CD14-positive monocyte (primary cell): ENCODE measurements at regions not wholly inside any gene's neighbourhood (a gene's known extent, or its start where the extent isn't known, plus 50 kb on each side); places are given as distances from the start of the nearest gene placed in this dataset.
"Not testable (repeated sequence)": the region's sequence is repeated elsewhere in the genome, so short reads cannot be mapped to it uniquely, and the experiment has no call there.

Experiments
- DNase-seq, 3 donors: peaks; one replicate each; pipeline ENCODE4 v3.0.0-alpha.2; 2011 to 2022
- H2AFZ ChIP-seq: 2 replicates; pipeline ENCODE4 v1.6.0; 2012; ENCODE audit warnings: mild to moderate bottlenecking, low read depth, low read length, inconsistent platforms; ENCODE audit not compliant: insufficient read depth, poor library complexity, severe bottlenecking
- H3K27ac ChIP-seq, 2 donors: 1 replicate in 1 of 2; 2 replicates in 1 of 2; pipeline ENCODE4 v1.5.1; 2012 to 2013; ENCODE audit warnings: low read length in 2 of 2, control low read depth in 1 of 2, inconsistent platforms in 1 of 2, low read depth in 1 of 2, mild to moderate bottlenecking in 1 of 2
- H3K27me3 ChIP-seq, 2 donors: one replicate each; pipeline versions ENCODE4 v1.6.0 to v1.6.1; 2011 to 2013; ENCODE audit warnings: low read length in 2 of 2; ENCODE audit not compliant: control insufficient read depth in 2 of 2, insufficient read depth in 2 of 2
- H3K36me3 ChIP-seq, 2 donors: replicated peaks in 1 of 2; 1 replicate in 1 of 2; 2 replicates in 1 of 2; pipeline versions ENCODE4 v1.5.1 to v1.6.1; 2012 to 2013; ENCODE audit warnings: low read length in 2 of 2, control low read depth in 1 of 2, inconsistent platforms in 1 of 2, mild to moderate bottlenecking in 1 of 2; ENCODE audit not compliant: insufficient read depth in 2 of 2, control insufficient read depth in 1 of 2
- H3K4me1 ChIP-seq, 2 donors: 1 replicate in 1 of 2; 2 replicates in 1 of 2; pipeline versions ENCODE4 v1.5.1 to v1.6.1; 2012 to 2013; ENCODE audit warnings: low read length in 2 of 2, control low read depth in 1 of 2, inconsistent platforms in 1 of 2, mild to moderate bottlenecking in 1 of 2, moderate library complexity in 1 of 2; ENCODE audit not compliant: insufficient read depth in 2 of 2, control insufficient read depth in 1 of 2
- H3K4me2 ChIP-seq: replicated peaks from 2 replicates; pipeline ENCODE3; 2012; ENCODE audit warnings: low read length, moderate library complexity, mild to moderate bottlenecking; ENCODE audit not compliant: poor library complexity, severe bottlenecking; ENCODE audit errors: extremely low read depth
- H3K4me3 ChIP-seq, 3 experiments: fragments of 200-600 bp in 1 of 3; sonication (generic) in 1 of 3; replicated peaks in 1 of 3; 1 replicate in 2 of 3; 2 replicates in 1 of 3; pipeline ENCODE4 v1.5.1; 2011 to 2013; ENCODE audit warnings: low read length in 3 of 3, mild to moderate bottlenecking in 3 of 3, control low read depth in 2 of 3, low read depth in 2 of 3, inconsistent platforms in 1 of 3, moderate library complexity in 1 of 3
- H3K79me2 ChIP-seq: 2 replicates; pipeline ENCODE4 v1.6.0; 2012; ENCODE audit warnings: mild to moderate bottlenecking, control low read depth, inconsistent platforms, low read length, moderate library complexity; ENCODE audit not compliant: insufficient read depth
- H3K9ac ChIP-seq: 2 replicates; pipeline ENCODE4 v1.6.0; 2017; ENCODE audit warnings: low read length, mild to moderate bottlenecking; ENCODE audit not compliant: insufficient read depth, poor library complexity, severe bottlenecking
- H3K9me3 ChIP-seq, 2 donors: replicated peaks in 1 of 2; 1 replicate in 1 of 2; 2 replicates in 1 of 2; pipeline versions ENCODE4 v1.5.1 to v1.6.1; 2012 to 2013; ENCODE audit warnings: low read length in 2 of 2, control low read depth in 1 of 2; ENCODE audit not compliant: control insufficient read depth in 1 of 2, insufficient read depth in 1 of 2
- H4K20me1 ChIP-seq: 2 replicates; pipeline ENCODE4 v1.6.0; 2012; ENCODE audit warnings: mild to moderate bottlenecking, low read length, control low read depth, moderate library complexity; ENCODE audit not compliant: insufficient read depth
- H3K27ac Mint-ChIP-seq, 7 donors: one replicate each; pipeline ENCODE4 v1.8.0; 2020; ENCODE audit warnings: mild to moderate bottlenecking in 7 of 7, mixed read lengths in 7 of 7, moderate library complexity in 6 of 7, inconsistent platforms in 2 of 7
- H3K27me3 Mint-ChIP-seq, 3 donors: one replicate each; pipeline ENCODE4 v1.8.0; 2021 to 2022; ENCODE audit warnings: low read depth in 3 of 3, mild to moderate bottlenecking in 3 of 3, mixed read lengths in 3 of 3, moderate library complexity in 3 of 3, inconsistent platforms in 1 of 3
- H3K36me3 Mint-ChIP-seq, 2 donors: one replicate each; pipeline ENCODE4 v1.8.0; 2020; ENCODE audit warnings: mixed read lengths in 2 of 2, inconsistent platforms in 1 of 2, mild to moderate bottlenecking in 1 of 2
- H3K4me1 Mint-ChIP-seq: one replicate; pipeline ENCODE4 v1.8.0; 2020; ENCODE audit warnings: mild to moderate bottlenecking, mixed read lengths
- H3K4me3 Mint-ChIP-seq, 2 donors: one replicate each; pipeline ENCODE4 v1.8.0; 2020; ENCODE audit warnings: mild to moderate bottlenecking in 2 of 2, mixed read lengths in 2 of 2, moderate library complexity in 1 of 2
- H3K9me3 Mint-ChIP-seq, 7 donors: one replicate each; pipeline ENCODE4 v1.8.0; 2020 to 2022; ENCODE audit warnings: mixed read lengths in 7 of 7, mild to moderate bottlenecking in 6 of 7, moderate library complexity in 6 of 7, inconsistent platforms in 2 of 7
- CTCF ChIP-seq: fragments of 200-600 bp; IDR thresholded peaks from one replicate; pipeline ENCODE4 v1.8.0; 2022; ENCODE audit warnings: antibody characterized with exemption, mild to moderate bottlenecking
- WGBS: methylation state at CpG from one replicate; pipeline ENCODE4 v1.1.5; 2013; ENCODE audit warnings: missing lambda C conversion rate; ENCODE audit not compliant: insufficient coverage; 5-methylcytosine and 5-hydroxymethylcytosine counted together
- intact Hi-C, 2 donors: fragments of 100-400 bp; cut with micrococcal nuclease; formaldehyde crosslinking; loops; one replicate each; pipeline versions ENCODE4 v1.15.0 to v1.15.1; 2023

- H3K27me3 ChIP-seq, H3K4me1 ChIP-seq, H4K20me1 ChIP-seq, H3K36me3 Mint-ChIP-seq, H3K9ac ChIP-seq, intact Hi-C loops, H3K27ac Mint-ChIP-seq, H3K27me3 Mint-ChIP-seq, H3K36me3 ChIP-seq, DNase-seq, H2AFZ ChIP-seq, H3K4me1 Mint-ChIP-seq, H3K79me2 ChIP-seq, H3K4me3 ChIP-seq, H3K4me3 Mint-ChIP-seq, H3K27ac ChIP-seq, H3K4me2 ChIP-seq: not testable (repeated sequence)
- H3K9me3 Mint-ChIP-seq = peaks cover 41 to 68% (median 55%) of the 10 kb centered on the region in 7 donors
- 35% methylated on average over 3 of the region's 3 CpGs for WGBS
- H3K9me3 ChIP-seq = peaks cover 13 to 67% of the 10 kb centered on the region in 2 donors
Measured at GRCh38 chrY:10958122-10958521, 1430.4 kb downstream of the TSPY10 start.

GRCh38 chrY:10973422-10973821 lies 1445.7 kb downstream of the TSPY10 start:
- intact Hi-C loops = no loop called here
- WGBS = 68% methylated on average over 8 of the region's 10 CpGs

More at GRCh38 chrY:10973422-10973821, 1445.7 kb downstream of the TSPY10 start:
- no peak overlapping the region for H3K4me3 ChIP-seq
- Mint-ChIP-seq H3K36me3 (no peaks in the 10 kb centered on the region), H3K27me3 (peaks cover 0 to under 1% (median 0%) of the 10 kb centered on the region in 3 donors), H3K9me3 (peaks cover 19 to 77% (median 41%) of the 10 kb centered on the region in 7 donors), H3K4me1 (no peaks in the 10 kb centered on the region), H3K4me3 (no peak overlapping the region), H3K27ac (no peak overlapping the region)
- no peaks in the 10 kb centered on the region for H3K27me3 ChIP-seq
- H3K4me2 ChIP-seq = no peak overlapping the region
- no peaks in the 10 kb centered on the region for H3K4me1 ChIP-seq
- H3K79me2 ChIP-seq = no peaks in the 10 kb centered on the region
- no peak overlapping the region for H2AFZ ChIP-seq
- H3K9ac ChIP-seq = no peak overlapping the region
- no peak overlapping the region for H3K27ac ChIP-seq
- H3K36me3 ChIP-seq = no peaks in the 10 kb centered on the region
- H4K20me1 ChIP-seq = no peaks in the 10 kb centered on the region
- no peak for TF ChIP-seq CTCF
- DNase-seq = no peak
- peaks cover 21 to 70% of the 10 kb centered on the region in 2 donors for H3K9me3 ChIP-seq
